Stimulated activated CD4-positive, alpha-beta T cell treated with anti-CD3 and anti-CD28 coated beads, Interleukin-15, amount 100 ng/mL, for 48 hours (primary cell): ENCODE measurements at regions not wholly inside any gene's neighbourhood (a gene's known extent, or its start where the extent isn't known, plus 50 kb on each side); places are given as distances from the start of the nearest gene placed in this dataset.

Source experiments
- DNase-seq, 2 donors: peaks; one replicate each; pipeline ENCODE4 v3.0.0-alpha.2; 2020; ENCODE audit warnings: low read depth in 2 of 2

DNA sequence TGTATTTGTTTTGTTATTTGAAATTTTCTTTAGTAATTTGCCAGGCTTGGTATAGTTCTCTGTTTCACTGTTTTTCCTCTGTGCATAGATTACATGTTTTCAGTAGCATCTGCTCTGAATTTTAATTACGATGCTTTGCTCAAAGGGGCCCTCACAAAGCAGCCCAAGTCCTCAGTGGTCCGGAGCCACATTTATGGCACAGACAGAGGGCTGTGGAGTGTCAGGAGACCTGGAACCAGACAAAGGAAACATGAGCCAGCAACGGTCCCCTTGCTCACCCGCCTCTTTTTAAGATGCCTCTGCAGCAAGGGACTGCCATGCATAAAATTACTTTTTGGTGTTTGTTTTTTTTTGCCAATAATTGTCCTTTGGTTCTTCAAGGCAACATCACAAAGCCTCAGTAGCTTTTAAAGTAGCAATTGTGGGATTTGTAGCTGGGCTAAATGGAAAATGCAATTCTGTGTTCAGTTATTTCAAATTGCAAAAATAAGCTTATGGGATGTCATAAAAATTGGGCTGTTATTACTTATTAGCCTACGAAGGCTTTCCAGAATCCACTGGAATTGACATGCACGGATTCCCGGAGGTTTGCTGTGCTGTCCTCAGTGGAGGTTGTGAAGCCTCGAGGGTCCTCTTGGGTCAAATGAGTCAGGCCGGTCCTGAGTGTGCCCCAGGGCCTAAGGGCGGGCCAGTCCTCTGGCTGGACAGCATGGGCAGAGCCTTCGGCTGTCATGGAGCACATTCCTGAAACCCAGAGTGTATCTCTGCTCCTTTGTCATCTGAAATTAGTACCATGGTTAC lies 422.8 kb downstream of the GLRX3 start:
- no peak for DNase-seq

DNA sequence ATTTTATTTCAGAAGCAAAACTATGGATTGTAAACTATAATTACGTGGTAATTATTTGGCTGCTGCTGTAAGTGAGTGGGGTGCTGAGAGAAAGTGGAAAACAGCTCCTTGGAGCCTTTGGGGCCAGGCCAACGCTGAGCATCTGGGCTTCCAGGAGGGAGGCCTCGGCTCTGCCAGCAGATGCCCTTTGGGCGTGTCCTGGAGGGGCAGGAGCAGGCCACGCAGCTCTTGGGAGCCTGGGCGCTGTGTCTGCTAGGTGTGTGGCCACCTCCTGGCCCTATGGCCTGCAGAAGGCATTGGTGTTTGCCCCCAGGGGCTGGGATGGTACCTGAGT lies 423.3 kb downstream of the GLRX3 start:
- DNase-seq, result no peak

DNA sequence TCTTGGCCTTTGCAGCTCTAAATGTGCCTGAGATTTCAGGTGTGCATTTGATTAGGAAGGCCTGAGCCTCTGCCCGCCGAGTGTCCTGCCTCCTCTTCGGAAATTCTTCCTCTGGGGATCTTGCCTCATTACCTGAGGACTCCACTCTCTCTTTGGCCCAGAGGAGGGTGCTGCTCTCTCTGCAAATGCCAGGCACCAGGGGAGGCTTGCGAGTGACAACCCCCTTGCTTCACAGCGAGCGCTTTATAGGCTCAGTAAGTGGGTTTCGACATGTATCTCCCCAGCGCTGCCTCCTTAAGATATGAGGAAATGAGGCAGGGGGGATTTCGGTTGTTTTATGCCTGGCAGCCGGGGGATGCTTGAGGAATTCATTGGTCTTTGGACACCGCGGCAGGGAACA lies 423.9 kb downstream of the GLRX3 start:
- DNase-seq, result no peak

DNA sequence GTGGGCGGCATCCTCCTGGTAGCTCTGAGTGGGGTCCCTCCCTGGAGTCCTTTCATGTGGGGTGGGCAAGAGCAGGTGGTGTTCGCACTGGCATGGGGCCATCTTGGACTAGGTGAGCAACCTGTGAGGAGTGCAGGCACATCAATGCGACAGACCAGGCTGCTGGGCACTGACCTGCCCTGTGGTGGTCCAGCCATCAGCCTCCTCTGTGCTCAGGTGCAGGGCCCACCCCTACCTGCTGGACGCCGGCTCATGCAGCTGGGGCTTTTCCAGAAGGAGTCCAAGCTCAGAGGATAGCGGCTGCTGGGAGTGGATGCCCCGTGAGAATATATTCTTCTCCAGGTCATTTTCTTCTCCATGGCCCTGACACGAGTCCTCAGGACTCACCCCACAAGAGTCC lies 424.4 kb downstream of the GLRX3 start:
- DNase-seq, result no peak

DNA sequence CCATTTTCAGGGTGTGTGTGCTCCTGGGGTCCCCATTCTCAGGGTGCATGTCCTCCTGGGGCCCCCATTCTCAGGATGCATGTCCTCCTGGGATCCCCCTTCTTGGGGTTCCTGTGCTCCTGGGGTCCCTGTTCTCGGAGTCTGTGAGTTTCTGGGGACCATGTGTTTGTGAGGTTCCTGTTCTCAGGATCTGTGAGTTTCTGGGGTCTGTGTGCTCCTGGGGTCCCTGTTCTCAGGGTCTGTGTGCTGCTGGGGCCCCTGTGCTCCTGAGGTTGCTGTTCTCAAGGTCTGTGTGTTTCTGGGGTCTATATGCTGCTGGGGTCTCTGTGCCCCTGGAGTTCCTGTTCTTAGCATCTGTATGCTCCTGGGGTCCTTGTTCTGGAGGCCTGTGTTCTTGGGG lies 425.5 kb downstream of the GLRX3 start:
- DNase-seq, result no peak

DNA sequence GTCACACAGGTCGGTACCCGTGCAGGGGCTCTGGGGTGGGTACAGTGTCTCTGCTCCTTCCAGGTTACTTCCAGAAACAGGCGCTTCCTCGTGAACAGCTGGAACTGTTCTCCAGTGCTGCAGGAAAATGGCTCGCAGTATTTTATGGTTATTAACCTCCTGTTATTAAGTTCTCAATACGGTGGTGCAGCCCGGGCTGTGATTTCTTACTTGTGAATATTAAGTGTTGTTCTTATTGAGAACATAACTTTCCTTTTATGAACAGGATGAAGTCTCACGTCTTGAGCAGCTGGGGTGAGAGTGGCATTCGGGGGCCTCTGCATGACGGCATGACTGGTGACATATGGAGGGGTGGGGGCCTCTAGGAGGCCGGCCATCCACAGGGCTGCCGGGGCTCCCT lies 430.8 kb downstream of the GLRX3 start:
- no peak for DNase-seq

DNA sequence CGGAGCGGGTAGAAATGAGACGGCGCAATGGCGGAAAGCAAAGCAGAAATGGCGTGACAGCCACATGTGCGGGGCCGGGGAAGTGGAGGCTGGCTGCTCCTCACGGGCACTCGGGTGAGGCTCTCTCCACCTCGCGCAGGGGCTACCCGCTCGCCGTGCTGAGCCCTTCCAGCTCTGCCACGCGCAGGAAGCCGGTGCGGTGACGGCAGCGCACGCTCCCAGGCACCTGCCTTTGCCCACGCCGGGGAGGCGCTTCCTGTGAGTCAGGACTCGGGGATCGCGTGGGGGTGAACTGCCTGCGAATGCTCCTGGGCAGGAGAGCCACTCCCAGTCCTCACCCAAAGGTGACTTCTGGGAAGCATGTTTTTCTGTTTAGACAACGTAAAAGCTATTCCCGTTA lies 431.2 kb downstream of the GLRX3 start:
- DNase-seq, result no peak

DNA sequence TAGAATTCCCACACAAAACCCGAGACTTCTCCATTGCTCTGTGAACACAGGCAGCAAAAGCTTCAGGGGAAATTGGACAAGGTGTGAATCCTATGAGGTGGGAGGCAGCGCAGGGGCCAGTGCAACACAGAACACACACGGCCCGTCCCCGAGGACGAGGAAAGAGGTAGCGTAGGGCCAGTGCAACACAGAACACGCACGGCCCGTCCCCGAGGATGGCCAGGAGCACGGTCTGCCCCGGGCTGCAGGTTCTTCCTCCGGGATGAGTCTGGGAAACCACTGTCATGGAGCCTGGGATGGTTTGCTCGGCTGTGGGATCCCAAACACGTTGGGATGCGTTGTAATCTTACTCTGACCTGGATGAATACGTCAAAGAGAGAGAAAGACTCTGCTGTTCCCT lies 432.1 kb downstream of the GLRX3 start:
- no peak for DNase-seq

DNA sequence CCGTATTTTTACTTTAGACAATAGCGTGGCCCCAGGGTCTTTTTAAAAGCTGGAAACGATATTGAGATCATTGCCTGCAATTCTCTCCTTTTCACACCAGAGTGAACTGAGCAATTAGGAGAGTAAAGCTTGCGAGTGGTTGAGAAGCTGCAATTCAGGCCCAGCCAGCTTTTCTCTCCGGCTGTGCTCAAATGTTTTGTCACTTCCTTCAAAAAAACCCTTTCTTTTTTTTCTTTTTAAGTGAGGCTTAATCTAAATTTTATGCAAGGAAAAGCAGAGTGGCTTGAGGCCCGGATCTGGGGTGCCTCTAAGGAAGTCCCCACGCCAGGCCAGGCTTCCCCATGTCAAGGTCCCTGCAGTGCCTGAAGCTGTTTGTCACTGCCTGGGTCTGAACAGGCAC lies 433.9 kb downstream of the GLRX3 start:
- no peak for DNase-seq

DNA sequence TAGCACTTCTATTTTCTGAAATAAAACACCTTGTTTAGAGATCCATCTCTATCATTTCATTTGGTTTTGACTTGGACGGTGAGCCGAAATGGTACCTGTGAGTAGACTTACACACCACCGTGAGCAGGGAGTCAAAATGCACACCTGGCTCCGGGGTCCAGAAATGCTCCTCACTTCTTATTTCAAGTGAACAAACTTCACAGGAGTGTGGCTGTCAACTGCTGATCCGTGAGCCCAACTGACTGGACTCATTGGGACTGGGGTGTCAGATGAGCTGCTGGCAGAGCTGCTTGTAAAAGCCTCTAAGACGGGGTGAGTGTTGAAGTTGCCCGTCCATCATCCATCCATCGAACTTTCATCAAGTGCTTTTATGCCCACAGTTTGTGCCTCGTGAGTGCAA lies 435.5 kb downstream of the GLRX3 start:
- no peak for DNase-seq

DNA sequence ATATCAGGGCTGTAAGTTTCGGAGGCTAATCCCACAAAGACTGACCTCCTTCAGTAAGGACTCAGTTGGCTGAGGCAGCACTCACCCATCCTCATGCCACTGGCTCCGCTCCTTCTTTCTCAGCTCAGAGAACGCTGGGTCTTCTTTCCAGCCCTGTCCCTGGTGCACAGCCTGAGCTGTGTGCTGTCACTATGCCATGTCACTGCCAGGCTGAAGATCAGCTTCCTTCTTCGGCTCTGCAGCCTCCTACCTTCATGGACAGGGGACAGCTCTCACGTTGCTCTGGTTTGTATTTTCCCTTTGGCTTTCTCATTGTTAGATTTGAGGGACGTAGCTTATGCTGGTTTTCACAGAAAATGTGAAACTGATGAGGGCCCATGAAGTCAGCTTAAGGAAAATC lies 437.3 kb downstream of the GLRX3 start:
- no peak for DNase-seq

DNA sequence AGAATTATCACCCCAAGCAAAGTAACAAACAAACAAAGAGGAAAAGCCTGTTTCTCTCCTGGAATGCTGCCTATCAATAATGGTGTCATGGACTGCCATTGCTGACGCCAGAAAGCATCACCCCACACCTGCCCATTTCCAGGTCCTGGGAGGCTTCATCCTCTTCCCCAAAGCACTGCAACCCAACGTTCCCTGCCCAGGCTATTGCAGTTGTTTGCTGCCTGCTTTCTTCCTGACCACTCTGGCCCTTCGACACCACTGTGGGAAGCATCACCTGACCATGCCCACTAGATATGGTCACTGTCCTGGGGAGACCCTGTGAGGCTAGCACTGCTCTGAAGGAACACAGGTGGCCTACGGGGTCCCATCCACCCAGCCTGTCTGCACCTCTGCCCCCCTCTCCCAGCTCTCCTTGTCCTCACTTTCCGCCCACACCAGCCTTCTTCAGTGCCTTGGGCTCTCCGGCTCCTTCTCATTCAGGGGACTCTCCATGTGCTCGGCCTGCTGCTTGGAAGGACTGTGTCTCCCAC lies 439.6 kb downstream of the GLRX3 start:
- DNase-seq, result no peak

DNA sequence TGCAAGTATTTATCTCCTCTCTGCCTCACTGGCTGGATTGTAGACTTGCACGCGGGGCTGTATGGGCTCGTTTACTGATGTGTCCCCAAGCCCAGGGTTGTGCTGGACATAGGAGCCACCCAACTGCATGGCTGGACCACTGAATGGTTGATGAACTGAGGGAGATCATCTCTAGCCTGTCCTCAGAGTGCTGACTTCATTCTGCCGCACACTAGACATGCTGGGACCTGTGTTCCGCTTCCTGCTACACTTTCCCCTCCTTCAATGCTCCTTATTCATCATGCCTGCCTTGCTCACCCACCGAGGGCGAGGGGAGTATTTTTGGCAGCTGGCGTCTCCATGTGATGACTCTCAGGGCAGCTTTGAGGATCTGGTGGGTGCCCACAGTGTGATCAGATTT lies 440.2 kb downstream of the GLRX3 start:
- DNase-seq, result no peak

DNA sequence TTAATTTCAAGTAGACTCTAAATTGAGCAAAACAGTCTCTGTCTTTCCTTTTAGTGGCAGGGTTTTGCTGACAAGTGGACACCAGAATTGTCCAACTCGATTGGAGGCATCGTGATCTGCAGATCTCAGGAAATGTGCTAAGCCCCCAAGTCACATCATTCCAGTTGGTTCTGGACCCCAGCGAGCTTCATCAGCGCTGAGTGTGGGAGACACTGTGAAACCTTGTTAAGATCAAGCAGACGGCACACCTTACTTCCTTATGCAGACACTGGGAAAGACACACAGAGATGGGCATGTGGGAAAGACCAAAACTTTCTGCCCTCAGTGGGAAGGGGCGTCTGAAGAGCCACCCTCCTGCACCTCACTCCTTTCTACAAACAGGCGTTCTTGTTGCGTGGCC lies 440.8 kb downstream of the GLRX3 start:
- DNase-seq, result no peak

DNA sequence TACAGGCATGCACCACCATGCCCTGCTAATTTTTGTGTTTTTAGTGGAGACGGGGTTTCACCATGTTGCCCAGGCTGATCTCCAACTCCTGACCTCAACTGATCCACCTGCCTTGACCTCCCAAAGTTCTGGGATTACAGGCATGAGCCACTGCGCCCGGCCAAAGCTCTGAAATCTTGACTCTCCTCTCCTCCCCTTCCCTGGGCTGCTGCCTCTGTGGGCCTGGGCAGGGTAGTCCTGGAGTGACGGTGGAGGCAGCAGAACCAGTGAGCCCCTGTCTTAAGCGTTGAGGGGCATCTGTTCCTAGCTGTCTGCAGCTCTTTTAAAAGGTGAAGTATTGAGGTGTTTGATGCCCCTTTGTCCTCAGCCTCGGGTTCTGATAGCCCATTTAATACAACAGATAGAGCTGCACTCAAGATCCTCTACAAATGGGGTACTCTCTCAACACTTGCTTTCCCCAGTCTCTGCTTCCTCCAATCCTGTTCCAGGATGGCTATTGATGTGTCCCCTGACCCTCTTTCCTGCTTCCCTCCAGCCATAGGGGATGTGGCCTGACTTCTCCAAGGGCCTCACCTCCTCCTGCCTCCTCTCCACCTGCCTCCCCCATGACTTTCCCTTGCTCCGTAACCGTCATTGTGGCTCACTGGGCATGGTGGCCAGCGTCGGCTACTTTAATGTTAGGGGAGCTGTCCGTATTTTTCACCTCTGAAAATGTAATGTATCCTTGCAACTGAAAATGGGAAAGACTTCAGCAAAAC lies 442.5 kb downstream of the GLRX3 start:
- no peak for DNase-seq

DNA sequence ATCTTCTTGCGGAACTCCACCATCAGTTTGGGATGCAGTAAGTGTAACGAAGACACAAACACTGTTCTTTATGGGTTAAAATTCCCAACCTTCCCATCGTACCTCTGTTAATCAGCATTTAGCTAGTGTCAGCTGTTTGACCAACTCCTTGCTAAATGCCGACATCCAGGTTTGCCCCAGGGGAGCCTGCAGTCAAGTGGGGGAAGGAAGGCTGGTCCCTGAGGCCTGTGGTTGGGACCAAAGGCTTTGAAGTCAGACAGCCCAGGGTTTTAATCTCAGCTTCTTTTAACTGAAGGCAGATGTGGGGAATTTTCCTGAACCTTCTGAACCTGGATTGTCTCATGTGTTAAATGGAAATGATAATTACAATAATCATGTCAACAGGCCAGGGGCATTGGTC lies 443.7 kb downstream of the GLRX3 start:
- no peak for DNase-seq

DNA sequence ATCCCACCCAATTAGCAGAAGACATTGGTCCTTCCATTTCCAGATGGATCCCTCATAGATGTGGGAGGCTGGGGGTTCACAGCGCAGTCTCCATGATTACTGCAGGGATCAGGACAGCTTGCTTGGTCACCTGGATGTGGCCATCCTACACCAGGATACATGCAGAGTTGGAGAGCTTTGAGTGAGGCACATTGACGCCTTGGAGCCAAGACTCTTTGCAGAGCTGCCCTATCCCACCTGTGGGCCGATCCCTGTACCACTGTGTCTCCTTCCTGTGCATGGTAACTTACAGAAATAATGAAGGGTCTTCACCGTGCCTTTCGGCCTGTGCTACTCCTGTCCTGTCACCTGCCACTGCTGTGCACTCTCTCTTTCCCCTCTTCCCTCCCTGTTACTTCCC lies 444.8 kb downstream of the GLRX3 start:
- no peak for DNase-seq

DNA sequence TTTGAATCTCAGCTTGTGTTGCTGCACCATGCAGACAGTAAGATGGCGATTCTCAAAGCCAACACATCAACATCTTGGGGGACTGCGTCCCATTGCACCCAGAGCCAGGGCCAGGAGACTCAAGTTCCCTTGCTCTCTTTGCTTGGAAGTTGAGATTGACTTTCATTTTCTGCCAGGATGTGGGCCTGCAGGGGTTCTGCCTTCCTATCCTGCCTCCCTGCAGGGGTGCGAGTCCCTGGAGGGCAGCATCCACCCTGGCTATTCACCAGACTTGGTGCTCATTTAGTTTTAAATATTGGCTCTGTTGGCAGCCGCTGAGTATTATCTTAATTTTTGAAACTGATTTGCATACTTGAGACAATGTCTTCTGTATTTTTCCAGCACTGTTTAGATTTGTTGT lies 451.5 kb downstream of the GLRX3 start:
- no peak for DNase-seq

DNA sequence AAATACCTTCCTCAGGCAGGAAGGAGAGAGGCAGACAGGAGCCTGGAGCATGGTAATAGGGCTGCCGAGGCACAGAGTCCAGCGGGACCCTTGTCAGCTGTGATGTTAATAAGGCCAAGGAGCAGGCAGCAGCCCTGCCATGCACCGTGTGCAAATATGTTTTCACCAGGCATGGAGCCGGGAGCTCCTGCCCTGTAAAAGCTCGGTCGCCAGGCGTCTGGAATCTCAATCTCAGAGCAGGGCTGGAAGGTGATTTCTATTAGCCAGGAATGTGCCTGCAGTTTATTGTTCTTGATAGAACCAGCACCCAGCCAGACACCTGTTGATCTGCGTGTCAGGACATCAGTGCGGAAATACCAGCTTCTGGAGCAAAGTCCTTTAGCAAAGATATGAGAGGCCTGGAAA lies 469.8 kb downstream of the GLRX3 start:
- DNase-seq, result no peak

DNA sequence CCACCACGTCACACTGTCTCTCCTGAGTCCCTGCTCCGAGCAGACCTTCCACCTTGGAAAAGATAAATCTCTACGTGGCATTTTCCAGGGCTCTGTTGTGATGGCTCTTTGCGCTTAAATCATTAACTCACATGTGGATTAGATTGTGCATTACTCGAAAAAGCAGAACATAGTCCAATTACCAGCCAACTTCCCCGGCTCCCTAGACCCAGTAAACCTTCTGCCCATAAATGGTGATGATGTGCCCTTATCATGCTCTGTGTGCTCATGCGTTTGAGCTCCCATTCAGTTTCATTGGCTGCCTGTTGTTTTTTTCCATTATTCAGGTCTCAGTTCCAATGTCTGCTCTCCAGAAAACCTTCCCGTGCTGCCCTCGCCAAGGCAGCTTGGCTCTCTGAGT lies 471.2 kb downstream of the GLRX3 start:
- no peak for DNase-seq

DNA sequence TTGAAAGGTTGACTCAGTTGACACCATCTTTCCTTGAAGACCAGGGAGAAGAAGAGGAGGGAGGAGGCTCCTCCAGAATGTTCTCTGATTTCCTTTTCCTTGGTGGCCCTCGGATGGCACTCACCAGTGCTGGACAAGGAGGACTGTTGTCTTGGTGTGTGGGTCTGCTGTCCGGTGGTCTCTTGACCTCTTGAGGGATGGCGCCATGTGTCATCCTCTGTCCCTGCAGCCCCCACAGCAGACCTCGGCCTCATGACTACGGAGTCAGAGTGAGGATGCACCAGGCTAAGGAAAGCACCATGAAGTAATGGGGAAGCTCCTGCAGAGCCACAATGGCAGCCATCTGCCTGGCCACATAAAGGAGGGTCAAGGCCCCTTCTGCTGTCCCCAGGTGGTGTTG lies 475.0 kb downstream of the GLRX3 start:
- no peak for DNase-seq

DNA sequence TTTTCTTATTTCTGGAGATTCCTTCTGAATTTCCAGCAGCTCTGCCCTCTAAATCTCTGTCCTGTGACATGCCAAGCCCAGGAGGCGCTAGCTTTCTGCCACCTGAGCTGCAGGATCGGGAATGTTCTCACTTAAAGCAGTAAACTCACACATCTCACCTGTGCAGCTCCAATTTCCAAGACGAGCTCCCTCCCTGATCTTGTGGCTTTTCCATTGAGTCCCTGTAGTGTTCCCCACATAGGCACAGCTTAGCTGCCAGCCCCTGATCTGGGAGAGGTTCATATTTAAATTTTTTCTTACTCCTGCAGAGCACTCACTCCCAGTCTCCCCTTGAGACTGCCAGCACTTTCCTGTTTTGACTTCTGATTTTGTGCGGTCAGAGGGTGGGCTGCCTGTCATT lies 479.3 kb downstream of the GLRX3 start:
- no peak for DNase-seq

DNA sequence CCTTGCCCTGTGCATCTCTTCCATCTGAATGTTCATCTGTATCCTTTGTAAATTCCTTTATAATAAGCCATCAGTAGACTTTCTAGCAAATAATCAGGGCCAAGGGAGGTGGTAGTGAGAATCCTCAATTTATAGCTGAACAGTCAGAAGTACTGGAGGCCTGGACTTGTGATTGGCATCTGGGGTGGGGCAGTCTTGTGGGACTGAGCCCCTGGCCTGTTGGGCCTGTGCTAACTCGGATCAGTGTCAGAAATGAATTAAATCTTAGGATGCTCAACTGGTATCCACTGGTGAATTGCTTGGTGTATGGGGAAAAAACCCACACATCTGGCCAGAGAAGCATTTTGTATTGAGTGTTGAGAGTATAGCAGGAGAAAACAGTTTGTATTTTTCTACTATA lies 481.8 kb downstream of the GLRX3 start:
- no peak for DNase-seq
